ENCODE measurements at regions not wholly inside any gene's neighbourhood (a gene's known extent, or its start where the extent isn't known, plus 50 kb on each side); places are given as distances from the start of the nearest gene placed in this dataset.
"Not testable (repeated sequence)": the region's sequence is repeated elsewhere in the genome, so short reads cannot be mapped to it uniquely, and the experiment has no call there.

DNA sequence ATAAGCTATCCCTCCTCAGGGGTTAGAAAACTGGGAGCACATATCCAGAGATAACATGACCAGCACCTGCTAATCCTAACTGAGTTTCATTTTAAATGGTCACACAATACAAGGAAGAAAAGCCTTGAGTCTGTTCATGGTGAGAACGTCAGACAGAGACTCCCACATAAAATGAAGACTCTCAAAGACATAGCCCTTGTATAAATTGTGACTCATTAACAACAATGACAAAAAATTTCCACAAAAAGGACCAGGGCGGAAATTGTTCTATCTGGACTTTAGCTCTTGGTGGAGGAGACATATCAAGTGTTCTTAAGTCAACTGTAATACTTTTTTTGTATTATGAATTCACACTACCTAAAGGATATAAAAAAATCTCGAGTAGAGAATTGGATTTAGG is 313.7 kb upstream of the DCN start:
- no peak for DNase-seq

DNA sequence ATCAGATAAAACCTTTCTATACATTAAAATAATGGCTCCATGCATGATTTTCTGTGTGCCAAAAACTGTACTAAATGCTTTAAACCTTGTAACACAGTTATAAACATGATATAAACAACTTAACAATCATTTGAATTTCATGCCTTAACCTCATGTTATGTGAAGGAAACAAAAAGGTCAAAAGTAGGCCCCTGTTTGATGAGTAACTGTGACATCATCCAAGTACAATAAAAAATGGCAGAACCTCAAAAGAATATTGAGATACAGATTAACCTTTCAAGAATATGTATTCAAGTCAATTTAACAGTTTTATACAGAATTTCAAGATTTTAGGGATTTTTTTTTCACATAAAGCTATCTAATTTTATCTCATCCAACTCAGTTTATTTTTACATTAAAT is 310.7 kb upstream of the DCN start:
- DNase-seq, result no peak

DNA sequence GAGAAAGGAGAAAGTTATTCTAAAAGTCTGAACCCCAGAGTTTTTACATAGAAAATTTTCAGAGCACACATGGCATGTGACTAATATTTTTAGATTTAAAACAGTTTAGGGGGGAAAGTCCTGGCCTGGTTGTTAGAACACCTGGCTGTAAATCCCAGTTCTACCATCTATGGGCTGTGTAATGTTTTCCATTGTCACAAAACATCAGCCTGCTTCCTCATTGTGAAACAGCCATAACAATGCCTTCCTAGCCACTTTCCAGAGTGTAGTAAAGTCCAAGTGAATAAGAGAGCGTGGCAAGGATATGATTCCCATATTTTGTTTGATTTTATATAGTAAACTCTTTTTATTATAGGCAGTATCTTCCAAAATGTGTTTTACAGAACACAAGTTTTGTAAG is 310.0 kb upstream of the DCN start:
- no peak for DNase-seq

DNA sequence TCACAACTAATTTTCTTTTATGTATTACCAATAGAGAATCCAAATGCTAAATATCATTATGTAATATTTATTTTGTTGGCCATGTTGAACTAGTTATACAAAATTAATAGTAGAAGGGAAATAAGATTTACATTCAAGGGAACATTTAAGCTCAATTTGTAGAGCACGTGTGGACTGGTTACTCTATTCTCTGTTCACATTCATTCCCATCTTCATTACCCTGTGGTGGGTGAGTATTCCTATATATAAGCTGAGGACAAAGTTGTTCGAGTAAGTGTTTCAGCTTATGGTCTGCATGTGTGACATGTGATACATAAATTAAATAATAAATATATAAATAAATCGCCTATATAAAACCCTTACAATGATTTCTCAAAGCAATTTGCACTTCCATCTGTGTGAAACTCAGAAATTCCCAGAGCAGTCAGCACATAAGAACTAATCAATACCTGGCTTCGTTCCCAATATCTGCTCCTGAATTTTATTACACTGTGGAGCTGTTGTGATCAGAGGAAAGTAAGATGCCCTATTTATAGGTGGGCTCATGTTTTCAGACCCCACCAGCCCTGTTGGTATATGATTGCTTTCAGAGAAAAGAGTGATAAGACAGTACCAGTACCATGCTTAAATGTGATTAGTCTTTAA is 308.2 kb upstream of the DCN start:
- peak; percentile 34 for DNase-seq

DNA sequence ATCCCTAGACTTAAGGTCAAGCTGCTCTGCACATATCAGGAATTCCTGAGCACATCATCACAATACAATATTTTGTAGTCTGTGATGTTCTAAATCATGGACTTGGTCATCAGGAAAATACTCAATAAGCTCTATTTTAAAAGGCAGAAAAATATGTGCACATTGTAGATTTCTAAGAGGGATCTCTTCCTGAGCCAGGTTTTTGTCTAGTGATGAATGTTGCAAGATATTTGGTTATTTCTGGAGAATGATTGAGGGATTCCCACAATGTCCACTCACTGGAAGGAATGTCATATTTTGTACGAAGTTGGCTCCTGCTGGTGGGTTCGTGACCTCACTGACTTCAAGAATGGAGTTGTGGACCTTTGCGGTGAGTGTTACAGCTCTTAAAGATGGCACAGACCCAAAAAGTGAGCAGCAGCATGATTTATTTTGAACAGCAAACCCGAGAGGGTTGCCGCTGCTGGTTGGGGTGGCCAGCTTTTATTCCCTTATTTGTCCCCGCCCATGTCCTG is 300.9 kb upstream of the DCN start:
- DNase-seq, result no peak

DNA sequence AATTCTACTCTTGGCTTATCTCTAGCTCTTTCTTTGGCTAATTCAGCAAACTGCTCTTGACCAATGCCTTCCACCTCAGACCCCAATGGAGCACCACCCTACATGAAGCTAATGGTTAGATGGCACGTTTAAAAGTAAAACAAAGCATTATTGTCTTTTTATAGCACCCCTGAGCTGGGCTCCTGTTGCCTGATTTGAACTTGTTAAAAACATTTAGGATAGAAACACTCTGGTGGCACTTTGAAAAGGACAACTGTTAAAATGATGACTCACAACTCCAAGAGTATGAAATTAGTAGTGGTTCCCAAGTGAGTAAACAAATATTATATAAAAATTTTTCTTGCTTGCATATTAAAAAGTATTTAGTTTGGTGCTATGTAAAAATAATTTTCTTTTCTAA is 299.6 kb upstream of the DCN start:
- DNase-seq, result no peak

DNA sequence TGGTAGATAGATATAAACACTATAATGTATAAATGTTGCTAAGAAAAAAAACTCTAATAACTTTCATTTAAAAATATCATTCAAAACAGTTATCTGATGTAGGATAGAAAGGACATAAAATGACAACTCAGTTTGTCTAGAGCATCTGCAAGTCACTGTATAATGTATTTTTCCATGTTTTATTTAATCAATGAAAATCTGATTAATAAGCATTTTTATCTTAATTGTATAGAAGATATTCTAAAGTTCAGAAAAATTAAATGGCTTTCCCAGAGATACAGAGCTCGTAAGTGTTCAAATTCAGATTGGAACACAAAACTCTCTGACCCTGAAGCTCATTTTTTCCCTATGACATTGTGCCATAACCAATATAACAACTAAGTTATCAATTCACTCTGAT is 295.9 kb upstream of the DCN start:
- DNase-seq, result no peak

DNA sequence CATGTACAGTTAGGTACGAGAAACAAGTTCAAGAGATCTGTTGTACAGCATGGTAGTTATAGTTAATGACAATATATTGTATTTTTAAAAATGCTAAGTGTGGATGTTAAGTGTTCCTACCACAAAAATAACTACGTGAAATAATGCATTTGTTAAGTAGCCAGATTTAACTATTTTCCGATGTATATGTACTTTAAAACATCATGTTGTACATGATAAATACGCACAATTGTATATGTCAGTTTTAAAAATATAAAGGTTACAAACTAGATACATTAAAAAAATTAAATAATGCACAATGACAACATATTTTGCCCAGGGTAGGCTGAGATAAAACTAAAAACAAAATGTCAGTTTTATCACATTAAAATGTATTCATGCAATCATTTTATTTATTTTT is 285.1 kb upstream of the DCN start:
- DNase-seq, result no peak

DNA sequence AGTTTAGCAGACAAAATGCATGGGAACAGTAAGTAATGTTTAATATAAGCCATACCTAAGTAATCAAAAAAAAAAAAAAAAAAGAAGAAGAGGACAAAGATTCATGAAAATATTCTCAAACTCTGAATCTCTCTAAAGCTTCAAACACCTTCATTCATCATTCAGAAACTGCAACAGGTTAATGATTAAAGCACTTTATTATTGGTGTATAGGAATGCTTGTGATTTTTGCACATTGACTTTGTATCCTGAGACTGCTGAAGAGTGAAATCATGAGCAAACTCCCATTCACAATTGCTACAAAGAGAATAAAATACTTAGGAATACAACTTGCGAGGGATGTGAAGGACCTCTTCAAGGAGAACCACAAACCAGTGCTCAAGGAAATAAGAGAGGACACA is 278.4 kb upstream of the DCN start:
- DNase-seq, result no peak

DNA sequence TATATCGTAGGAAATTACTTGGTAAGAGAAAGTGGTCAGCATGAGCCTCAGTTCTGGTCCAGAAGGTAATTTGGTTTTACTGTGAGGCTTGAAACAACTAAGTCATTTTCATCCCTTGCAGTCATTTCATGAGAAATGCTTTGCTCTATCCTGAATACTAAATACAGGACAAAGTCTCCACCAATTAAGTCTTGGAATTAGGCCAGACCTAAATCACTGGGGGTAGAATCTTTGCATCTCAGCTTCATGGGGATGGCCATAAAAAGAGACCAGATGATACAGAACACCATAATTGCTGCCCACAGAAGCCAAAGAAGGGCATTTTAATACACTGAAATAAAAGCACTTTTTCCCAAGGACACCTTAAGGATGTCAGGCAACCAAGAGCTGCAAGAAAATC is 277.9 kb upstream of the DCN start:
- DNase-seq, result peak; percentile 77

DNA sequence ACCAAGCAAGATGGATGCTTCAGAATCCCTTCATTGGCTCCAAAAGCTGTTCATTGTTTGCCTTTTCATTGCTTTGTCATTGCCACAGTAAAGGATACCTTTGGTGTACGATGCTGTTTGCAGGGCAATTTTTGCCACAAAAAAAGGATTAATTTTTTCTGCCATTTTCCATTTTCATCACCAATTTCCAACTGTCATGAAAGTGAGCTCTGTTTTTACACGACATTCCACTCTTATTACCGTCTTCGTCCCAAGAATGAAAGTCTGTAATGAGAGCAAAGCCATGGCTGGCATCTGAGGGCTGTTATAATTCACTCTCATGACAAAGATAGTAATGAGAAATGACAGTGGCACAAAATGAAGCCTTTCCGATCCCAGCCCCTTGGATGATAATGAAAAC is 272.7 kb upstream of the DCN start:
- DNase-seq, result no peak

DNA sequence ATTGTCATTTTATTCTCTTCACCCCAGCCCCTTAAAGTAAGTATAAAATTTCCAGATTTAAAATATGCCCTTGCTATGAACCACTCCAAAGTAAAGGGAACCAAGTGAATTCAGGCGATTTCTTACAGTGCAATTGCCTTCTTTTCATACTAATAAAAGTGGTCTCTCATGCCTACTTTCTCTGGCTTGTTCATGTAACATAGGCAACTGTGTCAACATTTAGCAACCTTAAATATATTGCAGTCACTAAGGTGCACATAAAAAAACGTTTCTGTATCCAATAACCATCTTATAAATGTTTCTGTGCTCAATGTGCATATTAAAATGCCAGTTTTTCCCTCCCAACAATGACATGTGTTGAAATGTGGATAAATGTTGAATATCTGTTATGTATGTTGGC is 271.6 kb upstream of the DCN start:
- DNase-seq, result no peak

DNA sequence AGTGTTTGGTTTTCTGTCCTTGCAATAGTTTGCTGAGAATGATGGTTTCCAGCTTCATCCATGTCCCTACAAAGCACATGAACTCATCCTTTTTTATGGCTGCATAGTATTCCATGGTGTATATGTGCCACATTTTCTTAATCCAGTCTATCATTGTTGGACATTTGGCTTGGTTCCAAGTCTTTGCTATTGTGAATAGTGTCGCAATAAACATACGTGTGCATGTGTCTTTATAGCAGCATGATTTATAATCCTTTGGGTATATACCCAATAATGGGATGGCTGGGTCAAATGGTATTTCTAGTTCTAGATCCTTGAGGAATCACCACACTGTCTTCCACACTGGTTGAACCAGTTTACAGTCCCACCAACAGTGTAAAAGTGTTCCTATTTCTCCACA is 269.8 kb upstream of the DCN start:
- DNase-seq, result not testable (repeated sequence)

DNA sequence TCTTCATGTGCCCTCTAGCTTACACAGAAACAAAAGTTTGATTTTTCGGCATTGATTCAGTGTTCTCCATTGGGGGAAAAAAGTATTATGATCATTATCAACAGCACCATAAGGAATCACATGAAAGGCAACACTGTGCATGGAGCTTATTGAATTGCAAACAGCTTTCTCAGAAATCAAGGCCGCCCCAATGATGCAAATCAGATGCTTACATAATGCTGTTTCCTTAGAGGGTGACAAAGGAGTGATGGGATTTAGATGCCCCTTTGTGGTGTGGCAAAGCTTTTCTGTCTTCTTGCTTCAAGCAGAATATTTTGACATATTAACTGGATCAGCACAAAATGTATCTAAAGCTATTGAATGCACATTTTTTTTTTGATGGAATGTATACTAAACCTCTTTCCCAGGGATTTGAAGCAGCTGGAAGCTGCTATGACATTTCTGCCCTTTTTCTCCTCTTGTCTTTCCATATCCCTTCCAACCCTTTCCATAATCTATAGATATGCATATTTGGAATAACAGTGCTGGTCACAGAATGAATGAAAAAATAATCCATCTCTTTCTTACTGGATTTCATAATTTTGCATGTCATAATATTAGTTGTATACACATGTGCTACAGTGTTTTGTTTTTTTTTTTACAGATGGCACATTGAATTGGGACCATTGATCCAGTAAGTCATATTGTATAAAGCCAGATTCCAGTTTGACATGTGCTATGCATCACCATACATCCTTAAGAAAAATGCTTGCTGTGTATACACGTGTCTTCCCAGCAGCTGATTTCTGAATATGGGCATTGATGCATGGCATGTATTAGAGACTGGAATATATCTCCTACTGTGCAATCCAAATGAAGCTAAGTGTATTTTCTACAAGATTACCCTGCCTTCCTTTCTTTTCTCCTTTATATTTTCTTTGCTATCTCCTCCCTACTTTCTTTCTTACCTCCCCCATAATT is 259.7 kb upstream of the DCN start:
- peak; percentile 19 for DNase-seq

DNA sequence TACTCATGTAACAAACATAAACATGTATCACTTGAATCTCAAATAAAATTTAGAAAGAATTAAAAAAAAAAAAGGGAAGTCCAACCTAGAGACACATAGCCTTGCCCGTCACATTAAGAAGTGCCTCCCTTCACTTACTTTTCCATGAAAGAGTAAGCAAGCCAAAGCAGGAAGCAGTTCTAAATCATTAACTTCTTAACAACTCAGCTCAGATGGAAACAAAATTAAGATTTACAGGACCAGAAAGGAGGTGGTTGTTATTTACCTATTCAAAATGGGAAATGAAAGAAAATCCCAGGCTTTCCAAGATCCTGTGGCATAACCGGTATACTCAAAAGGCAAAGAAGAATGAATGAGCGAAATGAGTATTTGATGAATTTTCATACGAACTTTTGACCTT is 258.6 kb upstream of the DCN start:
- no peak for DNase-seq

DNA sequence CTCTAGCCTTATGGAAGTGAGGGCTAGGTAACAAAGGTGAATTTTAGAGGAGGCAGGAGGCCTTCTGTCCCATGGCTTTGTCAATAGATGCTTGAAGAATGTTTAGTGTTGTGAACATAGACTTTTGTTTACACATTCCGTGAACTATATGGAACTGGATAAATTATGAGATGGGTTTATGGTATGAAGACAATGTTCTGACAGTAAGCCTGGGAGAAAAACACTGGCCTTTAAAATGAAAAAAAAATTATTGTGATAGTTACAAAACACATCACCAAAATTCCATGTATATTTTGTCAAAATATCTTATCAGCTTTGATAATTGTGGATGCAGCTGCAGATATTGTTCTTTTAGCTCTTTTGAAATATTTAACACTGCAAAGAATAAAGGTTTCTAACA is 251.5 kb upstream of the DCN start:
- DNase-seq, result no peak

DNA sequence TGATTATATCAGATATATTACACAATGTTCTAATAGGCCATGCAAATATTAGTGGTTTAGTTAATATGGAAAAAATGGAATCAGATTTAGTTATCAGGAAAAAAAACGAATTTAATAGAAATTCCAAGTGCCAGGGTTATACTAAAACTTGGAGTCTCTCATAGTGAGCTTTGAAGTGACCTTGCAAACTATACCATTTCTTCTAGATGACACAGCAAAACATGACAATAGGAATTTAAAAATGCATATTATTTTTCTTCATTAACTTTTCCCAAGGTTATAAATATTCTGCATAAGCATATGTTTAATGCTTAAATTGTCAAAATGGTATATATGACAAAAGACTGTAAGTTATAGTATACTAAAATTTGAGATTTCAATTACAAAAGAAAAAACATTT is 250.1 kb upstream of the DCN start:
- no peak for DNase-seq

DNA sequence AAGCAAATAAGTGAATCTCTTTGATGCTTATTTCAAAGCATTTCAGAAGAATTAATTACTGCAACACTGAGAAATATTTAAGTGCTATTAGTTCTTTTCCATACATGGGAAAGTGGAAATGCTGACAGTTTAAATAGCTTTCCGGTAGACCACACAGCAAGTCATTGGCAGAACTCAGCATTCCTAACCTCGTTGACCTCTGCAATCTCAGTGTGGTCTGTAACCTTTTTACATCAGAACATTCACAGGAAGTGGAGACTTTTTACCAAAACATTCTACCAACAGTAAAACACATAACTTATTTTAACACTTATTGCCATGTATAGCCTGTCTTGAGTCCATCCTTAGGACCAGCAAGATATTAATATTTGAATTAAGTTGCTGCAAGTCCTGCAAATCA is 249.5 kb upstream of the DCN start:
- no peak for DNase-seq

DNA sequence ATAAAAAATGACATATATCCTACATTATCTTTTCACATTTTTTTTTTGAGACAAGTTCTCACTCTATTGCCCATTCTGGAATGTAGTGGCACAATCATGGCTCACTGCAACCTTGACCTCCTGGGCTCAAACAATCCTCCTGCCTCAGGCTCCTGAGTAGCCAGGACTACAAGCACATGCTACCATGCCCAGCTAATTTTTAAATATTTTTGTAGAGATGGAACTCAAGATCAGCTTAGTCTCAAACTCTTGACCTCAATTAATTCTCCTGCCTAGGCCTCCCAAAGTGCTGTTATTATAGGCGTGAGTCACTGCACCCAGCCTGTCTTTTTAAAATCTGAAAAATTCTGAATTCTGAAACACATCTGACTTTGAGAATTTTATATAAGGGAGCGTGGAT is 241.9 kb upstream of the DCN start:
- DNase-seq, result no peak

DNA sequence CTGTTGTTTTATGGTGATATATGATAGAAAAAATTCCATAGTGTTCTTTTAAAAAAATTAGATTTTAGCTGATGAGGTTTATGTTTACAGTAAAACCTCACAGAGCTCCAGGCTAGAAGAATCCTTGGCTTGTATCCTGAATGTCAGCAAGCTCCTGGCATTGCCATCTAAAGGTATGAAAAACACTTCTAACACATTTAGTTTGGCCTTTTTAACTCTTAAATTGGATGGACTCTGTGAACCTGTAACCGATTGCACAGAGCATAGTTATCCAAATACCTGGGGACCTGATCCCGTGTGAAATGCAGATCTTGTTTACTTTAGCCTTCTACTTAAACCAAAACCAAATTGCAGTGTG is 241.1 kb upstream of the DCN start:
- no peak for DNase-seq

DNA sequence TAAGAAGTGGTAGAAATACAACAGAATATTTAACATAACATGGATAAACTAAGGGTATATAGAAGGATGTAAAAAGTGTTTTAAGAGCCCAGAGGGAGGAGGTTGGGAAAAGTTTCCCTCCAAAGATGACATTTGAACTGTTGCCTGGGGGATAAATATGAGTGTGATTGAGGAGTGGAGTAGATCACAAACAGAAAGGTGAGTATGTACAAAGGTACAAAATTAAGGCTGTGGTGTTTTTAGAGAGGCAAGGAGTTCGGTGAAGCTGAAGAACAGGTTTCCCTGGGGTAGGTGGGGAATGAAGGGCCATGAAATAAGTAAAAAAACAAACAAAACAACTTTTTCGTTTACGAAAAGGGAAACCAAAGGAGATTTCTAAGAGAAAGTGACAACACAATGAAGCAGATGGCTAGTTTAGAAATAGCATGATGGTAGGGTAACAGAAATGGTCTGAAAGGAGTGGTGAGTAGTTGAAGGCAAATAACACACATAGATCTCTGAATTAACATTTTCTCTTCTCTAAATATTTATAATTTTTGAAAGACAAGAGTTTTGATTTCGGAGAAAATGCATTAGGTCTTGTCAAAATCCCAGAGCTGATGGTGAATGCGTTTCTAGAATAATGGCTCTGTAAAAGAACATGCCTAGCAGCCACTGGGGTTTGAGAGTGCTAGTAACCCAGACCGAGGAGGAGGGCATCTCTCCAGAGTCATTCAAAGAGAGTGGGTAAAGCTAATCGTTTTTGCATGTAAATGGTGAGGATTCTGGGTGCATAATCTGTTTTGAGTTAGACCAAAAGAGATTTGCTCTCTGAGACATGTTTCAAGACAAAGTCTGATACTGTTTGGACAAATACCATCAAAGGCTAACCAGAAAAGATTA is 240.4 kb upstream of the DCN start:
- no peak for DNase-seq

DNA sequence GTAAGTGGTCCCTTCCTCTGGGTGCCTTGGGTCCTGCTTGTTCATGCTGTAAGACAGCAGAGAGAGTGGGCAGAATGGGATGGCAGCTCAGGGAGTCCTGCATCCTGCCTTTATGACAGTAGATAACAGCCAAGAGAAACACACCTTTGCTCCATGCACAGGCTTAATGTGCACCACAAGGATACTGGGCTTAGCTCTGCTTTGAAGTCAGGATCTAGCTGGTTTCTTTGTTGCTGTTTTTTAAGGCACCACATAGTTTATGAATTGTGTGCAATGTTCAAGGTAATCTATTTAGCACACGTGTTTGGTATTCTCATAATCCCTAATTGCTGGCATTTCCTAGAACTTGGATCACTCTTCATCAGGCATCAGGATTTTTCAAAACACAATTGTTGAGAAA is 239.5 kb upstream of the DCN start:
- DNase-seq, result no peak

DNA sequence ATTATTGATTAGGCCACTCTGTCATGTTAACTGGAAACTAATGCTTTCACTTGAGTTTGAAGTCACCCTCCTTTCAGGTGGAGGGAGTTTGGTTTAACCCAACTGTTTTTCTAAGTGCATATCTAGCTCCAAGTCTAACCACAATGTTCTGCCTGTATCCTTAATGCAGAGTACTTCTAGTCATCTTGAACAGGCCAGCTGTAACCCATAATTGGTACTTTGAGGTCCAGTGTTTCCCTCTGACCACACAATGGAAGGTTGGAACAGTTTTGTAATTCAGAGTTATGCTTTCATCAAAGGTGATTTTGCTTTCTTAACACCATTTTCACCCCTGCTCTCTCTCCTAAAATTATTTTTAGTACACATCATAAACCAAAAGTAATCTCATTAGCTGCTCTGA is 237.2 kb upstream of the DCN start:
- DNase-seq, result no peak

Measured in NCI-H146 (cell line).